Thoracic aorta (tissue), 2 donors: ENCODE measurements at regions not wholly inside any gene's neighbourhood (a gene's known extent, or its start where the extent isn't known, plus 50 kb on each side); places are given as distances from the start of the nearest gene placed in this dataset.

Experiments
- ATAC-seq: fragments of 150-250 bp; one replicate; pipeline ENCODE4 v1.8.0; 2017; ENCODE audit warnings: low read depth; ENCODE audit not compliant: insufficient number of reproducible peaks, low FRiP score
- DNase-seq: peaks from one replicate; pipeline ENCODE4 v3.0.0-alpha.2; 2020; ENCODE audit warnings: low spot score
- H3K27ac ChIP-seq, 2 donors: fragments of 200-600 bp; sonication (generic); 1 replicate in 1 of 2; 2 replicates in 1 of 2; pipeline ENCODE4 v1.5.1; 2016; ENCODE audit warnings: mild to moderate bottlenecking in 2 of 2, moderate library complexity in 2 of 2
- H3K27me3 ChIP-seq: fragments of 200-600 bp; sonication (generic); replicated peaks from 2 replicates; pipeline ENCODE4 v1.6.0; 2016; ENCODE audit warnings: mild to moderate bottlenecking; ENCODE audit not compliant: insufficient read depth
- H3K36me3 ChIP-seq: fragments of 200-600 bp; sonication (generic); one replicate; pipeline ENCODE4 v1.5.1; 2016
- H3K4me1 ChIP-seq, 2 donors: fragments of 200-600 bp; sonication (generic); 1 replicate in 1 of 2; 2 replicates in 1 of 2; pipeline versions ENCODE4 v1.5.1 to v1.6.0; 2016; ENCODE audit warnings: low read depth in 2 of 2, mild to moderate bottlenecking in 1 of 2; ENCODE audit not compliant: control insufficient read depth in 1 of 2
- H3K4me3 ChIP-seq: fragments of 200-600 bp; sonication (generic); 2 replicates; pipeline ENCODE4 v1.5.1; 2016; ENCODE audit warnings: mild to moderate bottlenecking
- H3K9me3 ChIP-seq: fragments of 200-600 bp; sonication (generic); 2 replicates; pipeline ENCODE4 v1.5.1; 2016
- CTCF ChIP-seq: fragments of 200-600 bp; sonication (generic); IDR thresholded peaks from one replicate; pipeline ENCODE4 v1.5.1; 2019; ENCODE audit warnings: antibody characterized with exemption

GRCh38 chr2:145599756-145600155 lies 1079.8 kb upstream of the ZEB2 start:
- Histone ChIP-seq H3K4me3 (no peak overlapping the region), H3K27ac (no peak overlapping the region), H3K27me3 (no peaks in the 10 kb centered on the region), H3K9me3 (no peaks in the 10 kb centered on the region), H3K36me3 (no peaks in the 10 kb centered on the region), H3K4me1 (no peaks in the 10 kb centered on the region)
- TF ChIP-seq CTCF, result no peak
- ATAC-seq, result no peak
- DNase-seq, result no peak

GRCh38 chr2:145598434-145598833 lies 1078.5 kb upstream of the ZEB2 start:
- H3K4me1 ChIP-seq, result no peaks in the 10 kb centered on the region
- no peaks in the 10 kb centered on the region for H3K9me3 ChIP-seq
- no peaks in the 10 kb centered on the region for H3K36me3 ChIP-seq
- ATAC-seq, result no peak
- no peak for TF ChIP-seq CTCF
- H3K27me3 ChIP-seq, result no peaks in the 10 kb centered on the region
- DNase-seq, result no peak
- H3K27ac ChIP-seq, result no peak overlapping the region
- no peak overlapping the region for H3K4me3 ChIP-seq

GRCh38 chr2:145597809-145598208 lies 1077.9 kb upstream of the ZEB2 start:
- Histone ChIP-seq H3K4me1 (no peaks in the 10 kb centered on the region), H3K27ac (no peak overlapping the region), H3K9me3 (no peaks in the 10 kb centered on the region), H3K4me3 (no peak overlapping the region), H3K36me3 (no peaks in the 10 kb centered on the region), H3K27me3 (no peaks in the 10 kb centered on the region)
- DNase-seq (no peak), ATAC-seq (no peak)
- TF ChIP-seq CTCF, result no peak

- Histone ChIP-seq H3K4me3 (no peak overlapping the region), H3K27me3 (no peaks in the 10 kb centered on the region), H3K27ac (no peak overlapping the region), H3K4me1 (no peaks in the 10 kb centered on the region), H3K36me3 (no peaks in the 10 kb centered on the region), H3K9me3 (no peaks in the 10 kb centered on the region)
- DNase-seq (no peak), ATAC-seq (no peak)
- no peak for TF ChIP-seq CTCF
These were observed 1077.1 kb upstream of the ZEB2 start for GRCh38 chr2:145597006-145597405.

- TF ChIP-seq CTCF, result no peak
- Histone ChIP-seq H3K4me3 (no peak overlapping the region), H3K9me3 (no peaks in the 10 kb centered on the region), H3K27ac (no peak overlapping the region), H3K4me1 (no peaks in the 10 kb centered on the region), H3K36me3 (no peaks in the 10 kb centered on the region), H3K27me3 (no peaks in the 10 kb centered on the region)
- no peak for DNase-seq
- ATAC-seq, result no peak
These were observed 1076.5 kb upstream of the ZEB2 start for GRCh38 chr2:145596416-145596815.
